ENCODE measurements at regions not wholly inside any gene's neighbourhood (a gene's known extent, or its start where the extent isn't known, plus 50 kb on each side); places are given as distances from the start of the nearest gene placed in this dataset.

- TF ChIP-seq ZNF274 (IDR thresholded peaks at IDR 0.05; ENCODE audit: low read depth, low read length) (no peak), YY1 (IDR thresholded peaks at IDR 0.05; ENCODE audit: insufficient read depth, insufficient read length) (no peak)
Observed at GRCh38 chr11:82049199-82049598, 684.5 kb downstream of the FAM181B start.
